ENCODE measurements at regions not wholly inside any gene's neighbourhood (a gene's known extent, or its start where the extent isn't known, plus 50 kb on each side); places are given as distances from the start of the nearest gene placed in this dataset.

DNA sequence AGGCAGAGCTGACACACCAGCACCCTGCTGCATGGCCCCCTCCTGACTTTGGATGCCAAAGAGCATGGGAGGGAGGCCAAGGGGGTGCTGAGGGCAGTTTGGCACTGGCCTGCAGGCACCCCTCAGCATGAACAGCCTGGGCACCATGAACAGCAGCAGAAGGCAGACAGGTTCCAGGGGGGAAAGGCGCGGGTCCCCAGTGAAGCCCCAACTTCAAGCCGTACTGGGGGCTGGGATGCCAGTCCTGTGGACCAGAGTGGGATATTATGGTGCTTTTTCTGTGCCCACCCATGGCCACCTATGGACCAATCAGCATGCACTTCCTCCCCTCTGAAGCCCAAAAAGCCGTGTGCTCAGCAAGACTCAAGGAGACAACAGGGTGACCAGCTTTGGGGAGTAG is 389.9 kb downstream of the TEX13C start:
- Histone ChIP-seq H3K27me3 (ENCODE audit: low read length) (no peaks in the 10 kb centered on the region), H3K4me2 (ENCODE audit: low read length) (no peak overlapping the region), H3K79me2 (ENCODE audit: low read length) (no peaks in the 10 kb centered on the region), H3K27ac (ENCODE audit: low read length) (no peak overlapping the region), H4K20me1 (ENCODE audit: low read length) (no peaks in the 10 kb centered on the region), H3F3A (ENCODE audit: low read length, unreplicated experiment) (no peaks in the 10 kb centered on the region), H3K9ac (ENCODE audit: low read length) (no peak overlapping the region), H3K9me3 (ENCODE audit: low read length) (no peaks in the 10 kb centered on the region), H3K9me2 (replicated peaks; ENCODE audit: low read length) (no peaks in the 10 kb centered on the region), H2AFZ (ENCODE audit: low read length) (no peak overlapping the region), H3K4me1 (ENCODE audit: insufficient read depth, low read length) (no peaks in the 10 kb centered on the region), H3K4me3 (ENCODE audit: low read length) (no peak overlapping the region), H3K36me3 (ENCODE audit: low read depth, low read length) (no peaks in the 10 kb centered on the region)
- ATAC-seq (no peak), DNase-seq (no peak)
- intact Hi-C loops (cut with micrococcal nuclease), result no loop called here
- no peak for TF ChIP-seq EZH2phosphoT487 (IDR thresholded peaks at IDR 0.05; ENCODE audit: borderline replicate concordance, low read length)
- TF ChIP-seq EZH2 (IDR thresholded peaks at IDR 0.05; ENCODE audit: low read length, unreplicated experiment), result no peak
- TF ChIP-seq, protein P1, sequence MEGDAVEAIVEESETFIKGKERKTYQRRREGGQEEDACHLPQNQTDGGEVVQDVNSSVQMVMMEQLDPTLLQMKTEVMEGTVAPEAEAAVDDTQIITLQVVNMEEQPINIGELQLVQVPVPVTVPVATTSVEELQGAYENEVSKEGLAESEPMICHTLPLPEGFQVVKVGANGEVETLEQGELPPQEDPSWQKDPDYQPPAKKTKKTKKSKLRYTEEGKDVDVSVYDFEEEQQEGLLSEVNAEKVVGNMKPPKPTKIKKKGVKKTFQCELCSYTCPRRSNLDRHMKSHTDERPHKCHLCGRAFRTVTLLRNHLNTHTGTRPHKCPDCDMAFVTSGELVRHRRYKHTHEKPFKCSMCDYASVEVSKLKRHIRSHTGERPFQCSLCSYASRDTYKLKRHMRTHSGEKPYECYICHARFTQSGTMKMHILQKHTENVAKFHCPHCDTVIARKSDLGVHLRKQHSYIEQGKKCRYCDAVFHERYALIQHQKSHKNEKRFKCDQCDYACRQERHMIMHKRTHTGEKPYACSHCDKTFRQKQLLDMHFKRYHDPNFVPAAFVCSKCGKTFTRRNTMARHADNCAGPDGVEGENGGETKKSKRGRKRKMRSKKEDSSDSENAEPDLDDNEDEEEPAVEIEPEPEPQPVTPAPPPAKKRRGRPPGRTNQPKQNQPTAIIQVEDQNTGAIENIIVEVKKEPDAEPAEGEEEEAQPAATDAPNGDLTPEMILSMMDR (conservative IDR thresholded peaks at IDR 0.05; ENCODE audit: low read depth, low read length), result no peak
- ChIA-PET POLR2A (ENCODE audit: unreplicated experiment) (no interaction called here), CTCF (no interaction called here)
- BruUV-seq (replicated peaks), result no TSS peak

DNA sequence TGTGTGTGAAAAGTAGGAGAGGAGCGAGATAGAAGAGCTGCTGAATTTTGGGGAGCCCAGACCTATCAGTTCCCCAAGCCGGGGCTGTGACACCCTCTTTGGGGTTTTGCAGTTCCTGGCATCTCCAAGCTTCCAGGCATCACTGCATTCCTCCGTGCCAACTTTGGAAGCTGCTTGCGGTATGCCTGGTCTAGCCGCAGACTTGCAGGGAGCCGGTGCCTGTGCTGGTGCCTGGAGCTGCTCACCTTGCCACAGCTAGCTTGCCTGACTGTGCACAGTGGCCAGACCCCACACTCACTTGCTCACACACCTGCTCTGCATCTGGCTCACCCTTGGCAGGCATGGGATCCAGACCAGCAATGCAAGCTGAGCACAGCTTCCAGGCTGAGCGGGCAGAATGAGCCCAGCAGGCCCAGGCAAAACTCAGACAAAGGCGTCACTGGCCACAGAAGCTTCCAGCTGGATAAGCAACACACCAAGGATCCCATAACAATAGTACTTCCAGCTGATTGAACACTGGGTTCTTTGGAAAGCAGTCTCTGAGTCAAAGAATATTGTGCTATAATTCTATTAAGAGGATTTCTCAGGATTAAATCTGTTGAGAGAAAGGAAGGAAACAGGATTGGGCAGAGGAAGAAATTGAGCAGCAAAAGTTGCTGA is 390.9 kb downstream of the TEX13C start:
- Histone ChIP-seq H3K9me3 (ENCODE audit: low read length) (no peaks in the 10 kb centered on the region), H3K36me3 (ENCODE audit: low read depth, low read length) (no peaks in the 10 kb centered on the region), H3K27ac (ENCODE audit: low read length) (no peak overlapping the region), H3K9ac (ENCODE audit: low read length) (no peak overlapping the region), H4K20me1 (ENCODE audit: low read length) (no peaks in the 10 kb centered on the region), H3K9me2 (replicated peaks; ENCODE audit: low read length) (no peaks in the 10 kb centered on the region), H3K27me3 (ENCODE audit: low read length) (no peaks in the 10 kb centered on the region), H3F3A (ENCODE audit: low read length, unreplicated experiment) (no peaks in the 10 kb centered on the region), H3K4me1 (ENCODE audit: insufficient read depth, low read length) (no peaks in the 10 kb centered on the region), H3K79me2 (ENCODE audit: low read length) (no peaks in the 10 kb centered on the region), H3K4me3 (ENCODE audit: low read length) (no peak overlapping the region), H2AFZ (ENCODE audit: low read length) (no peak overlapping the region), H3K4me2 (ENCODE audit: low read length) (no peak overlapping the region)
- ChIA-PET CTCF (no interaction called here), POLR2A (ENCODE audit: unreplicated experiment) (no interaction called here)
- intact Hi-C loops (cut with micrococcal nuclease), result no loop called here
- no peak for ATAC-seq
- no TSS peak for BruUV-seq (replicated peaks)
- TF ChIP-seq, protein P1 (conservative IDR thresholded peaks at IDR 0.05; ENCODE audit: low read depth, low read length), result no peak
- TF ChIP-seq EZH2 (IDR thresholded peaks at IDR 0.05; ENCODE audit: low read length, unreplicated experiment), result no peak
- TF ChIP-seq EZH2phosphoT487 (IDR thresholded peaks at IDR 0.05; ENCODE audit: borderline replicate concordance, low read length), result no peak
- no peak for DNase-seq

DNA sequence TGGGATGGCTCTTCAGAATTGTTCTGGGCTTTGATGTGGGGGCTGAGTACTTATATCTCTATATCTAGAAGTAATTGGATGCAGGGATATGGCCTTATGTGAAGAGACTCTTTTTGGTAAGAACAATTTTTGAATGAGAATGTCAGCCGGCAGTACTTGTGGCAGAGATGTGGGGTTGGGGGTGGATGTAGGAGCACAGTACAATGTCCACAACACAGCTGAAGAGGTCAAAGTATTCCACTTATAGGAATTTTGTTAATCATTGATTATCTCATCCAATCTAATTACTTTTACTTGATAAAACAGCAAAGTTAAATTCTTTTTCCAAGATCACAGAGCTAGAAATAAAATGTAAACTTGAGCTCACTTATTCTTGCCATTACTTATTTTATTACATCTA is 391.4 kb downstream of the TEX13C start:
- no peak for DNase-seq
- H2AFZ ChIP-seq (ENCODE audit: low read length), result no peak overlapping the region
- no peaks in the 10 kb centered on the region for H4K20me1 ChIP-seq (ENCODE audit: low read length)
- H3F3A ChIP-seq (ENCODE audit: low read length, unreplicated experiment), result no peaks in the 10 kb centered on the region
- H3K9me2 ChIP-seq (replicated peaks; ENCODE audit: low read length), result no peaks in the 10 kb centered on the region
- no peak overlapping the region for H3K4me2 ChIP-seq (ENCODE audit: low read length)
- H3K4me3 ChIP-seq (ENCODE audit: low read length), result no peak overlapping the region
- TF ChIP-seq, protein P1 (conservative IDR thresholded peaks at IDR 0.05; ENCODE audit: low read depth, low read length), result no peak
- TF ChIP-seq EZH2phosphoT487 (IDR thresholded peaks at IDR 0.05; ENCODE audit: borderline replicate concordance, low read length) (no peak), EZH2 (IDR thresholded peaks at IDR 0.05; ENCODE audit: low read length, unreplicated experiment) (no peak)
- H3K27ac ChIP-seq (ENCODE audit: low read length), result no peak overlapping the region
- no peaks in the 10 kb centered on the region for H3K79me2 ChIP-seq (ENCODE audit: low read length)
- intact Hi-C loops (cut with micrococcal nuclease), result no loop called here
- POLR2A ChIA-PET (ENCODE audit: unreplicated experiment), result no interaction called here
- no peaks in the 10 kb centered on the region for H3K36me3 ChIP-seq (ENCODE audit: low read depth, low read length)
- no peaks in the 10 kb centered on the region for H3K9me3 ChIP-seq (ENCODE audit: low read length)
- H3K9ac ChIP-seq (ENCODE audit: low read length), result no peak overlapping the region
- CTCF ChIA-PET, result no interaction called here
- H3K27me3 ChIP-seq (ENCODE audit: low read length), result no peaks in the 10 kb centered on the region
- no peak for ATAC-seq
- BruUV-seq (replicated peaks), result no TSS peak
- H3K4me1 ChIP-seq (ENCODE audit: insufficient read depth, low read length), result no peaks in the 10 kb centered on the region
